Subcutaneous abdominal adipose tissue (tissue), 5 donors: ENCODE measurements at regions not wholly inside any gene's neighbourhood (a gene's known extent, or its start where the extent isn't known, plus 50 kb on each side); places are given as distances from the start of the nearest gene placed in this dataset.
"Not testable (repeated sequence)": the region's sequence is repeated elsewhere in the genome, so short reads cannot be mapped to it uniquely, and the experiment has no call there.

Experiments
- H3K27ac ChIP-seq: one replicate; pipeline ENCODE4 v1.7.0; 2013; ENCODE audit warnings: low read depth, mild to moderate bottlenecking, inconsistent platforms, low read length, moderate library complexity
- H3K27me3 ChIP-seq, 5 donors: one replicate each; pipeline ENCODE4 v1.7.0; 2013; ENCODE audit warnings: low read length in 5 of 5, inconsistent platforms in 1 of 5; ENCODE audit not compliant: control insufficient read depth in 5 of 5, insufficient read depth in 4 of 5
- H3K36me3 ChIP-seq, 5 donors: one replicate each; pipeline ENCODE4 v1.7.0; 2013; ENCODE audit warnings: low read length in 5 of 5; ENCODE audit not compliant: control insufficient read depth in 5 of 5, insufficient read depth in 5 of 5
- H3K4me1 ChIP-seq, 5 donors: one replicate each; pipeline ENCODE4 v1.7.0; 2013; ENCODE audit warnings: low read length in 5 of 5, mild to moderate bottlenecking in 3 of 5, moderate library complexity in 1 of 5; ENCODE audit not compliant: control insufficient read depth in 5 of 5, insufficient read depth in 5 of 5
- H3K4me3 ChIP-seq, 5 donors: one replicate each; pipeline ENCODE4 v1.7.0; 2013; ENCODE audit warnings: low read length in 5 of 5, low read depth in 1 of 5
- H3K9ac ChIP-seq, 5 donors: one replicate each; pipeline ENCODE4 v1.7.0; 2013; ENCODE audit warnings: low read length in 5 of 5, mild to moderate bottlenecking in 4 of 5, moderate library complexity in 3 of 5
- H3K9me3 ChIP-seq, 5 donors: one replicate each; pipeline ENCODE4 v1.7.0; 2013; ENCODE audit warnings: low read length in 5 of 5; ENCODE audit not compliant: control insufficient read depth in 5 of 5
- donor health status: healthy.
- donor health status: healthy.
- donor health status: healthy.
- donor health status: healthy.
- donor health status: healthy.

DNA sequence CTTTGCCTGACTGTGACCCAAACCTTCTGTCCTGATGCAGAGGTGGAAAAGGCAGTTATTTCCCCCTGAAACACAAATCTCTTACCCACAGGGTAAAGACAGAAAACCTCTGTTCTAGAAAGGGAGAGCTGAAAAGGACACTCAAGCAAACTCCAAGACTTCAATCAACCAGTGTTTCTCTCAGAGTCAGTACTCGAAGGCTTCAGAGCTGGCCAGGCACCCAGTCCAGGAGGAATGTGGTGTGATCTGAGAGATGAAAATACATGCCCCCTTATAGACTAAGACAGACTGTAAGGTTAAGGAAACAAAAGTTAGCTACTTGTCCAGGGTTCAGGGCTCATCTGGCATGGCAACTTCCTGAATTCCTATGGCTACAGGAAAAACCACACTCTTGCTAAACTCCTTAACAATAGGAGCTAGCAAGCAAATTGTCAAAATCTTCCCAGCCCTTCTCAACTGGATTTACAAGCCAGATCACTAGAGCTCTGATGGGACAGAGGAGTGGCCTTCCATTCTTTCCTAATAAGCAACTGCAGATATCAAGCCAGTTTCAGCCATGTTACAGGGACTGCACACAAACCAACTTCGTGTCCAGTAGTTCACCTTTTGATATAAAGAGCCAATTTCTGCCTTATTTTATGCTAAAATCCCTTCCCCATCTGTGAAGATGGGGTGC lies 110.9 kb downstream of the PPIAL4G start:
- H3K4me1 ChIP-seq, H3K9me3 ChIP-seq, H3K27me3 ChIP-seq, H3K36me3 ChIP-seq, H3K4me3 ChIP-seq, H3K27ac ChIP-seq, H3K9ac ChIP-seq: not testable (repeated sequence)

GRCh38 chr1:148371551-148371994 lies 111.5 kb downstream of the PPIAL4G start:
- H3K4me1 ChIP-seq, H3K9ac ChIP-seq, H3K4me3 ChIP-seq, H3K27ac ChIP-seq, H3K9me3 ChIP-seq, H3K27me3 ChIP-seq, H3K36me3 ChIP-seq: not testable (repeated sequence)

DNA sequence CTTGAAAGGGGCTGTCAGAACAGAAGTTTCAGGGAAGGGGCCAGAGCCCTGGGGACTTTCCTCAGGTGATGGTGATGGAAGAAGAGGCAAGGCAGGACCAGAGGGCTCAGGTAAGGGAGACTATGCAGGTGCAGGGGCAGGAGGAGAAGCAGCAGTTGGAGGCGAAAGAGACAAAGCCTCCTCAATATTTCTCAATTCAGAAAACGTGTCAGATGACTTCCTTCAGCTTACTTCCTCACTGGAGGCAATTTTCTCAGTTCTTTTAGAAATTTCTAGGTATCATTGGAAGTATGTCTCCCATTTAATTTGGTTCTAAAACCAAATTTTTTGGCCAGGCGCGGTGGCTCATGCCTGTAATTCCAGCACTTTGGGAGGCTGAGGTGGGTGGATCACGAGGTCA lies 112.4 kb downstream of the PPIAL4G start:
- not testable (repeated sequence) for H3K4me3 ChIP-seq, H3K27ac ChIP-seq, H3K4me1 ChIP-seq, H3K27me3 ChIP-seq, H3K36me3 ChIP-seq, H3K9me3 ChIP-seq, H3K9ac ChIP-seq

DNA sequence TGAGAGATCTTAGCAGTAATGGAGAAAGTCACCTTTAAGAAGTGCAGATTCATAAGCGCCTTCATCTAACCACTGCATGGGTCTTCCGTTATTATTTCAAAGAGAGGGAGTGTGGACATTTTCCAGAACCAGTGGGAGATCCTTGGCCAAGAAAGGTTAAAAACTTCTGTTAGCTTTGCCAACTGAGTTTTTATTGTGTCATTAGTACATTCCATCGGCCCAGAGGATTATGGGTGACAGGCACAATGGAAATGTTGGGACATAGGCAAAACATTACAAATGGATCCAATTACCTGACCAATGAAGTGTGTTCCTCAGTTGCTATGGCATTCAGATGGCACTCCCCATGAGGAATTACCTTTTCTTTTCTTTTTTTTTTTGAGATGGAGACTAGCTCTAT lies 115.5 kb downstream of the PPIAL4G start:
- no peaks in the 10 kb centered on the region for H3K36me3 ChIP-seq
- no peaks in the 10 kb centered on the region for H3K9me3 ChIP-seq
- H3K4me3 ChIP-seq = no peak overlapping the region
- peaks cover 0 to 6% (median 4%) of the 10 kb centered on the region in 5 donors for H3K27me3 ChIP-seq
- no peak overlapping the region for H3K27ac ChIP-seq
- no peak overlapping the region for H3K9ac ChIP-seq
- peaks cover 0 to 2% (median 0%) of the 10 kb centered on the region in 5 donors for H3K4me1 ChIP-seq

GRCh38 chr1:148366136-148366753 lies 116.9 kb downstream of the PPIAL4G start:
- not testable (repeated sequence) for H3K27ac ChIP-seq, H3K9ac ChIP-seq, H3K36me3 ChIP-seq, H3K4me3 ChIP-seq, H3K9me3 ChIP-seq
- peaks cover 0 to 15% (median 8%) of the 10 kb centered on the region in 5 donors for H3K4me1 ChIP-seq
- H3K27me3 ChIP-seq = peaks cover 0 to 17% (median 10%) of the 10 kb centered on the region in 5 donors

DNA sequence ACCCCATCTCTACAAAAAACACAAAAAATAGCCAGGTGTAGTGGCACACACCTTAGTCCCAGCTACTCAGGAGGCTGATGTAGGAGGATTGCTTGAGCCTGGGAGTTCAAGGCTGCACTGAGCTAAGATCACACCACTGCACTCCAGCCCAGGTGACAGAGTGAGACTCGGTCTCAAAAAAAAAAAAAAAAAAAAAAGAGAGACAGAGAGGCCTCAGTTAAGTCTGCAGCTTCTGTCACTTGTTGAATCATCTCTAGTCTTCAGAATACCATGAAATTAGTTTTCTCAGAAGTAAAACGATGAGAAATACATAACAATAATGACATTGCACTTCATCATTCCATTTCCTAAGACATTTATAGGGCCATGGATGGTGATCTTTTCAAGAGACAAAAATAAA lies 118.0 kb downstream of the PPIAL4G start:
- not testable (repeated sequence) for H3K9me3 ChIP-seq, H3K36me3 ChIP-seq, H3K9ac ChIP-seq, H3K27ac ChIP-seq, H3K4me3 ChIP-seq
- H3K27me3 ChIP-seq = peaks cover 0 to 18% (median 10%) of the 10 kb centered on the region in 5 donors
- peaks cover 0 to 16% (median 8%) of the 10 kb centered on the region in 5 donors for H3K4me1 ChIP-seq

DNA sequence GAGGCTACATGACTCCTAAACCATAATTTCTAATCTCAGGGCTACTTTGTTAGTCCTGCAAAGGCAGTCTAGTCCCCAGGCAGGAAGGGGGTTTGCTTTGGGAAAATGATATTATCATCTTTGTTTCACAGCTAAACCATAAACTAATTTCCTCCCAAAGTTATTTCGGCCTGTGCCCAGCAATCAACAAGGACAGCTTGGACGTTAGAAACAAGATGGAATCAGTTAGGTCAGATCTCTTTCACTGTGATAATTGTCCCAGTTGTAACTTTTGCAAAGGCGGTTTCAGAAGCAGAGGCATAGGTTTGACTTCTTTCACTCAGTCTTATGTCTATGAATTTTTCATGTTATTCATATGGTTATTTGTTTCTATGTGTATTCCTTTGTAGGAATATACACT lies 119.1 kb downstream of the PPIAL4G start:
- not testable (repeated sequence) for H3K9me3 ChIP-seq, H3K36me3 ChIP-seq, H3K4me3 ChIP-seq, H3K27ac ChIP-seq, H3K9ac ChIP-seq
- Histone ChIP-seq H3K27me3 (peaks cover 0 to 18% (median 10%) of the 10 kb centered on the region in 5 donors), H3K4me1 (peaks cover 0 to 16% (median 8%) of the 10 kb centered on the region in 5 donors)

- Histone ChIP-seq H3K9me3 (no peaks in the 10 kb centered on the region), H3K36me3 (no peaks in the 10 kb centered on the region), H3K27me3 (peaks cover 0 to 18% (median 10%) of the 10 kb centered on the region in 5 donors), H3K4me1 (peaks cover 0 to 16% (median 8%) of the 10 kb centered on the region in 5 donors), H3K27ac (no peak overlapping the region), H3K9ac (no peak overlapping the region), H3K4me3 (no peak overlapping the region)
Observed at GRCh38 chr1:148363439-148363810, 119.7 kb downstream of the PPIAL4G start.

GRCh38 chr1:148362626-148363438 lies 120.3 kb downstream of the PPIAL4G start:
- Histone ChIP-seq H3K27me3 (peaks cover 0 to 19% (median 10%) of the 10 kb centered on the region in 5 donors), H3K4me3 (peak overlapping the region in 2 of 5 donors; percentile 7 to 11)

GRCh38 chr1:148362216-148362611 lies 120.9 kb downstream of the PPIAL4G start:
- Histone ChIP-seq H3K9me3 (no peaks in the 10 kb centered on the region), H3K4me3 (peak overlapping the region in 3 of 5 donors; percentile 1 to 40 (median 26)), H3K4me1 (peaks cover 0 to 16% (median 8%) of the 10 kb centered on the region in 5 donors), H3K36me3 (no peaks in the 10 kb centered on the region), H3K9ac (no peak overlapping the region), H3K27me3 (peaks cover 0 to 25% (median 10%) of the 10 kb centered on the region in 5 donors), H3K27ac (no peak overlapping the region)

More at GRCh38 chr1:148362626-148363438, 120.3 kb downstream of the PPIAL4G start:
- H3K36me3 ChIP-seq = no peaks in the 10 kb centered on the region
- no peak overlapping the region for H3K27ac ChIP-seq
- no peaks in the 10 kb centered on the region for H3K9me3 ChIP-seq
- no peak overlapping the region for H3K9ac ChIP-seq
- peaks cover 0 to 16% (median 8%) of the 10 kb centered on the region in 5 donors for H3K4me1 ChIP-seq
